ENCODE measurements at regions not wholly inside any gene's neighbourhood (a gene's known extent, or its start where the extent isn't known, plus 50 kb on each side); places are given as distances from the start of the nearest gene placed in this dataset.

GRCh38 chr2:220240641-220241040, 613.2 kb downstream of the SLC4A3 start:
- no peak for DNase-seq

GRCh38 chr2:220241423-220241822, 614.0 kb downstream of the SLC4A3 start:
- no peak for DNase-seq

GRCh38 chr2:220243571-220243970, 616.1 kb downstream of the SLC4A3 start:
- no peak for DNase-seq

GRCh38 chr2:220246386-220246785, 619.0 kb downstream of the SLC4A3 start:
- no peak for DNase-seq

- no peak for DNase-seq
Measured at GRCh38 chr2:220247588-220248350, 620.3 kb downstream of the SLC4A3 start.

- DNase-seq: no peak
Measured at GRCh38 chr2:220259662-220260061, 632.2 kb downstream of the SLC4A3 start.

- DNase-seq: no peak
Measured at GRCh38 chr2:220263300-220263699, 635.9 kb downstream of the SLC4A3 start.

GRCh38 chr2:220269367-220269766, 641.9 kb downstream of the SLC4A3 start:
- no peak for DNase-seq

GRCh38 chr2:220270481-220271070, 643.1 kb downstream of the SLC4A3 start:
- no peak for DNase-seq

GRCh38 chr2:220272656-220273055, 645.2 kb downstream of the SLC4A3 start:
- DNase-seq: no peak

GRCh38 chr2:220273082-220273481, 645.7 kb downstream of the SLC4A3 start:
- DNase-seq: no peak

GRCh38 chr2:220275454-220275853, 648.0 kb downstream of the SLC4A3 start:
- no peak for DNase-seq

- no peak for DNase-seq
Measured at GRCh38 chr2:220276741-220277444, 649.5 kb downstream of the SLC4A3 start.

GRCh38 chr2:220277445-220277975, 650.1 kb downstream of the SLC4A3 start:
- DNase-seq: no peak

GRCh38 chr2:220278022-220278421, 650.6 kb downstream of the SLC4A3 start:
- no peak for DNase-seq

- DNase-seq: no peak
Measured at GRCh38 chr2:220279372-220279771, 651.9 kb downstream of the SLC4A3 start.

- DNase-seq: no peak
Measured at GRCh38 chr2:220279840-220280239, 652.4 kb downstream of the SLC4A3 start.

- DNase-seq: no peak
Measured at GRCh38 chr2:220280736-220281135, 653.3 kb downstream of the SLC4A3 start.

- DNase-seq: no peak
Measured at GRCh38 chr2:220281771-220282170, 654.3 kb downstream of the SLC4A3 start.

- DNase-seq: no peak
Measured at GRCh38 chr2:220282236-220282635, 654.8 kb downstream of the SLC4A3 start.

- DNase-seq: no peak
Measured at GRCh38 chr2:220293966-220294365, 666.5 kb downstream of the SLC4A3 start.

GRCh38 chr2:220296174-220296573, 668.7 kb downstream of the SLC4A3 start:
- DNase-seq: no peak

- DNase-seq: no peak
Measured at GRCh38 chr2:220297093-220297492, 669.7 kb downstream of the SLC4A3 start.

GRCh38 chr2:220300806-220301205, 673.4 kb downstream of the SLC4A3 start:
- no peak for DNase-seq

Measured in hippocampal formation (tissue), 2 donors.